RWPE1 (cell line): ENCODE measurements at regions not wholly inside any gene's neighbourhood (a gene's known extent, or its start where the extent isn't known, plus 50 kb on each side); places are given as distances from the start of the nearest gene placed in this dataset.

Experiments used
- CTCF ChIA-PET: fragments of 350-600 bp; sonication (Branson Sonifier 250); formaldehyde crosslinking; extraction: SDS; loops from one replicate; lab custom pipeline; 2021; lab: Yijun Ruan, JAX
- POLR2A ChIA-PET: fragments of 400-600 bp; formaldehyde crosslinking; extraction: SDS; loops from one replicate; lab custom pipeline; 2020; ENCODE audit warnings: antibody characterized with exemption; ENCODE audit not compliant: low non-redundant PET; lab: Yijun Ruan, JAX
- DNase-seq: peaks from one replicate; pipeline ENCODE4 v3.0.0; 2012; ENCODE audit warnings: low spot score
- H3K27ac ChIP-seq: fragments of 450-650 bp; 2 replicates; pipeline ENCODE4 v1.5.1; 2017
- TF ChIP-seq, protein P1 (sequence below): fragments of 450-650 bp; conservative IDR thresholded peaks from 2 replicates; pipeline ENCODE4 v1.5.1; 2017; ENCODE audit warnings: low read depth, mild to moderate bottlenecking

DNA sequence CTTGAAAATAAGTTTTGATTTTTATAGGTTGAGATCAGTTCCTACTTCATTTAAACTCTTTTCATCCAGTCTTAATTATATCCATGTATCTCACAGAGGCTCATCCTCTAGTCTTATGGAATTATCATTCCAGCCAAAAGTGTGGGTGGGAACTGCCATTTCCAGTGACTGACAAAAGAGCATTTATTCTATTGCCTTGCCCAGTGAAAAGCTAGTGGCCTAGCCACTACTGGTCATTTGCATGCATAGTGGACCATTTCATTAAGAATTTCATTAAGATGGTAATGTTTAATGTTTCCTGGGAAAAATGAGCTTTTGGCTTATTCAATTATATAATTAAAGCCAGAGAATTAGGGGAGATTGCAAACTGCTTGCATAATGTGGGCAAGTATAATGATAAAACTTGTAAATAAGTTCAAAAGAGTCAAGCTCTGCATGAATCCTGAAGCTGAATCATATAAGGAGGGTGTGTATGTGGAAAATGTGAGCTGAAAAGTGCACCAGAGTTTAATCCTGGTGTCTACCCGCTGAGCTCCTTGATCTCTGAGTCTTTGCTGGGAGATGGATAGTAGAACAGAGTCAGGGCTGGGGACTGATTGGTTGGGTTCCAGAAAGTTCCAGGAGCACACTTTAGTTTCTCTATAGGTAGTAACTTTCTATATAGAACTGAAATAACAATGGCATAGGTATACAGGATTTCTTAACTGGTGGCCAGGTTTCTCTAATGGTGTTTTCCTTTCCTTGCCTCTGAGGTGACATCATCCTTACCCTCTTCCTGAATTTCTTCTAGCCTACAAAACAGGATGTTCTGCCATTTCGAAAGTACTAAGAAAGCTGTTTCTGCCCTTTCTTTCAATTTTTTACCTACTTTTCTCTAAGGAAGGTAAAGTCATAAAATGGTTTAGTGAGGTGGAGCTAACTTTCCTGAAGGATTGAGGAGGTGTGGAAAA is 78.5 kb downstream of the KIF4B start:
- TF ChIP-seq, protein P1, sequence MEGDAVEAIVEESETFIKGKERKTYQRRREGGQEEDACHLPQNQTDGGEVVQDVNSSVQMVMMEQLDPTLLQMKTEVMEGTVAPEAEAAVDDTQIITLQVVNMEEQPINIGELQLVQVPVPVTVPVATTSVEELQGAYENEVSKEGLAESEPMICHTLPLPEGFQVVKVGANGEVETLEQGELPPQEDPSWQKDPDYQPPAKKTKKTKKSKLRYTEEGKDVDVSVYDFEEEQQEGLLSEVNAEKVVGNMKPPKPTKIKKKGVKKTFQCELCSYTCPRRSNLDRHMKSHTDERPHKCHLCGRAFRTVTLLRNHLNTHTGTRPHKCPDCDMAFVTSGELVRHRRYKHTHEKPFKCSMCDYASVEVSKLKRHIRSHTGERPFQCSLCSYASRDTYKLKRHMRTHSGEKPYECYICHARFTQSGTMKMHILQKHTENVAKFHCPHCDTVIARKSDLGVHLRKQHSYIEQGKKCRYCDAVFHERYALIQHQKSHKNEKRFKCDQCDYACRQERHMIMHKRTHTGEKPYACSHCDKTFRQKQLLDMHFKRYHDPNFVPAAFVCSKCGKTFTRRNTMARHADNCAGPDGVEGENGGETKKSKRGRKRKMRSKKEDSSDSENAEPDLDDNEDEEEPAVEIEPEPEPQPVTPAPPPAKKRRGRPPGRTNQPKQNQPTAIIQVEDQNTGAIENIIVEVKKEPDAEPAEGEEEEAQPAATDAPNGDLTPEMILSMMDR: no peak
- POLR2A ChIA-PET: no interaction called here

DNA sequence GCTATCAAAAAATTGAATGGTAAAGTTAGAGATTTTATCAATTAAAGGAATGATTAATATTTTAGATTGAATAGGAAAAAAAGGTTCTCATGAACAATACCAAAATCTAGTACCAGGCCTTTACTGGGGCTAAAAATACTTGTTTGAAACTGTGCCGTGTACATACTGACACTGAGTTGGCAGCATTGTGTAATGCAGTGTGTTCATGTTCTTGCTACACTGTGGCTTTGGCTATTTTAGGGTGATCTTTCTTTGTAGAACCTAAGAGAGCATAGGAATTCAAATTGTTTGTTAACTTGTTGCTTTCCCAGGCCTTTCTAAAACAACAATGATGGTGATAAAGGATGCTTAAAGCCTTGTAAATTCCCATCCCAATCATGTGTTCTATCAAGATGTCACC is 80.9 kb downstream of the KIF4B start:
- H3K27ac ChIP-seq: no peak overlapping the region
- POLR2A ChIA-PET: no interaction called here
- CTCF ChIA-PET: interaction anchor here (0.6 to 0.8 kb wide), 3 partner anchors 72 to 901 kb away, joined by 3 to 5 read pairs (median 4); no protein-coding TSS in a partner anchor
- TF ChIP-seq, protein P1: no peak
- DNase-seq: no peak

More for the DNA sequence above, 78.5 kb downstream of the KIF4B start:
- H3K27ac ChIP-seq: no peak overlapping the region
- CTCF ChIA-PET: interaction anchor here (0.6 kb wide), 1 partner anchor 147 kb away, joined by 4 read pairs; no protein-coding TSS in a partner anchor
- DNase-seq: no peak

DNA sequence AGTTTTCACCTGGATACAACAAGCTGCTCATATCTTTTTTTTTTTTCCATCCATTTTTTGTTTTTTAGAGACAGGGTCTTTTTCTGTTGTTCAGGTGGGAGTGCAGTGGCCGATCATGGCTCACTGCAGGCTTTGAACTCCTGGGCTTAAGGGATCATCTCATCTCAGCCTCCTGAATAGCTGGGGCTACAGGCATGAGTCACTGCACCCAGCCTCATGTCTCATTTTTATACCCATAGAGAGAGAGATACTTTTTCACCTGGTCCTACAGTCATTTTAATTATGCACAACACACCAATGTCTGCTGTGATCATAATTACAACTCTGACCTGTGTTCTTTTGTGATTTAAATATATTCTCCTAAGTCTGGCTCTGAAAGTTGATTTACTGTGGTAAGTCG is 84.4 kb downstream of the KIF4B start:
- H3K27ac ChIP-seq: no peak overlapping the region
- POLR2A ChIA-PET: no interaction called here
- CTCF ChIA-PET: no interaction called here
- TF ChIP-seq, protein P1: no peak
- DNase-seq: no peak

DNA sequence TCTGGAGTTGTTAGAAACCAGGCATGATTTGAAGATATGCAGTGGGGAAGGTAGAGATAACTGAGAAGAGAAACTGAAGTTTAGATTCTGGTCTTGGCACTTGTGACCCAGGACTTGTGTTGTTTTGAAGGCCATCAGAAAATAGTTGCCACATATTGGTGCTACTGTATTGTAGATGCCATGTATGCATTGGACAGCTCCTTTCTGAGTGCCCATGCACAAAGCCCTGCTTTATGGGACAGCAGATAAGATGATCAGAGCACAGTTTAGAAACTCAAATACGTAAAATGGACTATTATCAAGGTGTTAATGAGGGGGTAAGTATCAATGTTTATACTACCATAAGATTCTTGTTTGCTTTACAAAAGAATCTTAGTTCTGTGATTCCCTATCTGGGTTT is 84.9 kb downstream of the KIF4B start:
- CTCF ChIA-PET: no interaction called here
- TF ChIP-seq, protein P1: no peak
- POLR2A ChIA-PET: no interaction called here
- no peak for DNase-seq
- H3K27ac ChIP-seq: no peak overlapping the region

DNA sequence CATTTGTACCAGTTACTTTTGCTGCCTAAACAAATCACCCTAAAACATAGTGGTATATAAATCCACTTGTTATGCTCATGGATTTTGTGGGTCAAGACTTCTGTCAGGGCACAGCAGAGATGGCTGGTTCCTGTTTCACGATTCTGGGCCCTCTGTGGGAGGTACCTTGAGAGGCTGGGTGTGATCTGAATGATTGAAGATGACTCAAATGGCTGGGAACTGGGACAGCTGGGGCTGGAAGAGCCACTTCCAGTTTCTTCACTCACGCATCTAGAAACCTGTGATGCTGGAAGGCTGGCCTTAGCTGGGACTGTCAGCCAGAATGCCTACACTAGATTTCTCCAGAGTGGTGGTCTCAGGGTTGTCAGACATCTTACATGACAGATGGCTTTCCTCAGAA is 88.1 kb downstream of the KIF4B start:
- ChIA-PET POLR2A (no interaction called here), CTCF (no interaction called here)
- DNase-seq: no peak
- H3K27ac ChIP-seq: no peak overlapping the region
- TF ChIP-seq, protein P1: no peak

DNA sequence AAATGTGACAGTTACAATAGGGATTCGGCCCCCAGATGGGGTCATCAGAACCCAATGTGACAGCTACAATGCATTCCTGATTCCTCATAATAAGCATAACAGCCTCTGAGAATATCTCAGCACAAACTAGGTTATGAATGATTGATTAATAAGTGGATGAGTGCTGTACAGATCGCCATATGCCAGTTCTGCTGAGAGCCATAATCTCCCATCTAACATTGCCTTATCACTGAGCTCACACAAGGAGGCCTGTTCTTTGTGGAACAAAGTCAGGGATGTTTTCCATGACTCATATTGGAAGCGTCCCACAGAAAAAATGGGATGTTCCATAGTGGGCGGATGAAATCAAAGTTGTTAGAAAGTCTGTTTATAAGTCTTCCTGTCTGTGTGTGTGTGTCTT is 89.6 kb downstream of the KIF4B start:
- DNase-seq: no peak
- POLR2A ChIA-PET: no interaction called here
- no peak overlapping the region for H3K27ac ChIP-seq
- TF ChIP-seq, protein P1: no peak
- CTCF ChIA-PET: no interaction called here
